HEK293 (cell line): ENCODE measurements at regions not wholly inside any gene's neighbourhood (a gene's known extent, or its start where the extent isn't known, plus 50 kb on each side); places are given as distances from the start of the nearest gene placed in this dataset.

Source experiments
- CTCF ChIA-PET: fragments of 350-600 bp; formaldehyde crosslinking; extraction: SDS; loops from one replicate; lab custom pipeline; 2021; ENCODE audit warnings: antibody characterized with exemption; lab: Yijun Ruan, JAX
- POLR2A ChIA-PET: fragments of 300-600 bp; formaldehyde crosslinking; extraction: SDS; loops from one replicate; lab custom pipeline; 2020; ENCODE audit warnings: antibody characterized with exemption, inconsistent platforms; lab: Yijun Ruan, JAX
- H3K27ac ChIP-seq: fragments of 200-500 bp; sonication (Bioruptor generic); 2 replicates; pipeline ENCODE4 v1.5.1; 2014; ENCODE audit warnings: low read depth, low read length, control low read depth, inconsistent platforms; ENCODE audit errors: extremely low read depth
- H3K36me3 ChIP-seq, 2 experiments: fragments of 200-500 bp in 1 of 2; sonication (Bioruptor generic) in 1 of 2; 1 replicate in 1 of 2; 2 replicates in 1 of 2; pipeline ENCODE4 v1.5.1; 2014 to 2017; ENCODE audit warnings: inconsistent platforms in 2 of 2, low read length in 2 of 2; ENCODE audit not compliant: control insufficient read depth in 2 of 2, insufficient read depth in 1 of 2
- H3K4me1 ChIP-seq: fragments of 200-500 bp; sonication (Bioruptor generic); 2 replicates; pipeline ENCODE4 v1.5.1; 2014; ENCODE audit warnings: mild to moderate bottlenecking, low read length, inconsistent platforms; ENCODE audit not compliant: control insufficient read depth, insufficient read depth
- H3K4me3 ChIP-seq: 2 replicates; pipeline ENCODE4 v1.5.1; 2011; ENCODE audit warnings: low read depth, mild to moderate bottlenecking, control low read depth, low read length, moderate library complexity
- H3K9me3 ChIP-seq: fragments of 200-500 bp; sonication (Bioruptor generic); 2 replicates; pipeline ENCODE4 v1.5.1; 2014; ENCODE audit warnings: low read depth, low read length, inconsistent platforms; ENCODE audit not compliant: control insufficient read depth, insufficient read depth
- ATF2 ChIP-seq: fragments of 450-650 bp; formaldehyde crosslinking; IDR thresholded peaks from 2 replicates; pipeline ENCODE4 v1.5.1; 2016; ENCODE audit warnings: missing biosample characterization, missing genetic modification characterization, low read depth
- CTCF ChIP-seq: fragments of 450-650 bp; formaldehyde crosslinking; IDR thresholded peaks from 2 replicates; pipeline ENCODE4 v1.5.1; 2016; ENCODE audit warnings: missing biosample characterization, missing genetic modification characterization
- HOXC10 ChIP-seq: sonication (generic); formaldehyde crosslinking; IDR thresholded peaks from 2 replicates; pipeline ENCODE4 v1.8.1; 2023; ENCODE audit warnings: mild to moderate bottlenecking, missing genetic modification reagents
- PRDM1 ChIP-seq: fragments of 450-650 bp; formaldehyde crosslinking; IDR thresholded peaks from 2 replicates; pipeline ENCODE4; 2016; ENCODE audit warnings: missing biosample characterization, missing genetic modification characterization
- SCRT2 ChIP-seq: fragments of 450-650 bp; formaldehyde crosslinking; IDR thresholded peaks from 2 replicates; pipeline ENCODE4 v1.5.1; 2016; ENCODE audit warnings: missing biosample characterization, missing genetic modification characterization
- SETDB1 ChIP-seq: IDR thresholded peaks from one replicate; pipeline ENCODE4 v1.6.1; 2017; ENCODE audit warnings: mild to moderate bottlenecking, low read length, moderate library complexity, mixed read lengths; ENCODE audit not compliant: insufficient read length
- ZBTB11 ChIP-seq: fragments of 450-650 bp; formaldehyde crosslinking; conservative IDR thresholded peaks from 2 replicates; pipeline ENCODE4 v1.5.1; 2016; ENCODE audit warnings: low read depth, missing biosample characterization, missing genetic modification characterization
- ZEB2 ChIP-seq: fragments of 450-650 bp; formaldehyde crosslinking; IDR thresholded peaks from 2 replicates; pipeline ENCODE4 v1.5.1; 2016; ENCODE audit warnings: missing biosample characterization, missing genetic modification characterization
- ZNF121 ChIP-seq: fragments of 450-650 bp; formaldehyde crosslinking; IDR thresholded peaks from 2 replicates; pipeline ENCODE4 v1.5.1; 2016; ENCODE audit warnings: missing biosample characterization, missing genetic modification characterization
- ZNF157 ChIP-seq: fragments of 450-650 bp; formaldehyde crosslinking; IDR thresholded peaks from 2 replicates; pipeline ENCODE4 v1.5.1; 2016; ENCODE audit warnings: missing biosample characterization, missing genetic modification characterization
- ZNF175 ChIP-seq: fragments of 450-650 bp; formaldehyde crosslinking; IDR thresholded peaks from 2 replicates; pipeline ENCODE4 v1.5.1; 2016; ENCODE audit warnings: missing biosample characterization, missing genetic modification characterization
- ZNF24 ChIP-seq: fragments of 450-650 bp; formaldehyde crosslinking; IDR thresholded peaks from 2 replicates; pipeline ENCODE4 v1.5.1; 2016; ENCODE audit warnings: missing biosample characterization, missing genetic modification characterization
- ZNF416 ChIP-seq: fragments of 450-650 bp; formaldehyde crosslinking; IDR thresholded peaks from 2 replicates; pipeline ENCODE4 v1.5.1; 2016; ENCODE audit warnings: missing biosample characterization, missing genetic modification characterization
- ZNF548 ChIP-seq: fragments of 450-650 bp; formaldehyde crosslinking; IDR thresholded peaks from 2 replicates; pipeline ENCODE4 v1.5.1; 2016; ENCODE audit warnings: missing biosample characterization, missing genetic modification characterization
- ZNF549 ChIP-seq: fragments of 450-650 bp; IDR thresholded peaks from 2 replicates; pipeline ENCODE4 v1.5.1; 2018; ENCODE audit warnings: missing biosample characterization, missing genetic modification characterization, mild to moderate bottlenecking, inconsistent platforms, moderate library complexity
- ZNF596 ChIP-seq: fragments of 450-650 bp; IDR thresholded peaks from 2 replicates; pipeline ENCODE4 v1.5.0; 2018; ENCODE audit warnings: missing biosample characterization, mild to moderate bottlenecking, missing genetic modification characterization, moderate library complexity
- ZNF610 ChIP-seq: fragments of 450-650 bp; formaldehyde crosslinking; IDR thresholded peaks from 2 replicates; pipeline ENCODE4 v1.5.1; 2016; ENCODE audit warnings: missing biosample characterization, missing genetic modification characterization, borderline replicate concordance
- ZNF658 ChIP-seq: fragments of 450-650 bp; formaldehyde crosslinking; IDR thresholded peaks from 2 replicates; pipeline ENCODE4; 2016; ENCODE audit warnings: missing biosample characterization, missing genetic modification characterization
- ZNF677 ChIP-seq: fragments of 450-650 bp; IDR thresholded peaks from 2 replicates; pipeline ENCODE4 v1.5.0; 2018; ENCODE audit warnings: missing biosample characterization, mild to moderate bottlenecking, missing genetic modification characterization, moderate library complexity
- ZNF792 ChIP-seq: fragments of 450-650 bp; formaldehyde crosslinking; IDR thresholded peaks from 2 replicates; pipeline ENCODE4 v1.5.1; 2016; ENCODE audit warnings: missing biosample characterization, missing genetic modification characterization
- ZXDB ChIP-seq: fragments of 450-650 bp; formaldehyde crosslinking; IDR thresholded peaks from 2 replicates; pipeline ENCODE4 v1.5.1; 2016; ENCODE audit warnings: missing biosample characterization, missing genetic modification characterization
- TF ChIP-seq, protein P1 (sequence below): fragments of 450-650 bp; formaldehyde crosslinking; IDR thresholded peaks from 2 replicates; pipeline ENCODE4 v1.5.1; 2016; ENCODE audit warnings: missing biosample characterization, missing genetic modification characterization
- TF ChIP-seq, protein P2 (sequence below): IDR thresholded peaks from 2 replicates; pipeline ENCODE4 v1.6.1; 2011; ENCODE audit warnings: mild to moderate bottlenecking, low read depth, low read length, borderline replicate concordance

DNA sequence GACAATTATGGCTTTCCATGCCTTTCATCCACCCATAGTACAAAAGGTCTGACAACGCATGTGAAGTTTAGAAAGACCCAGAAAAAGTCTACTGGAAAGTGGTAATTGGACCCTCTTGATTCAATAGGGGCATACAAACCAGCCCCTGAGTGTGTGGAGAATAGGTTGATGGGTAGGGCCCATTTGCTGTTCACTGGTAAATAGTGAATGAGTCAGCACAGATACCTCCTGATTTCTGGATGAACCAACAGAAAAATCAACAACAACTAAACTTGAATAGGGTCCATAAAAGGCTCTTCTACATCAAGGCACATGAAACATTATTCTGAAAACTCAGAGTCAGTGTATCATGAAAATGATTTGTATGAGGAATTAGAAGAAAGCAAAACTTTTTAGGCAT, 235.4 kb upstream of the SLC35B3 start:
- Histone ChIP-seq H3K4me3 (no peak overlapping the region), H3K36me3 (no peaks in the 10 kb centered on the region)
- CTCF ChIA-PET, result no interaction called here
- TF ChIP-seq ZEB2 (tag by site-specific recombination), result no peak
- no peak for TF ChIP-seq HOXC10 (CRISPR knock-in tag)
- TF ChIP-seq ZNF24, result no peak
- no peak for TF ChIP-seq SCRT2
- TF ChIP-seq, protein P1, sequence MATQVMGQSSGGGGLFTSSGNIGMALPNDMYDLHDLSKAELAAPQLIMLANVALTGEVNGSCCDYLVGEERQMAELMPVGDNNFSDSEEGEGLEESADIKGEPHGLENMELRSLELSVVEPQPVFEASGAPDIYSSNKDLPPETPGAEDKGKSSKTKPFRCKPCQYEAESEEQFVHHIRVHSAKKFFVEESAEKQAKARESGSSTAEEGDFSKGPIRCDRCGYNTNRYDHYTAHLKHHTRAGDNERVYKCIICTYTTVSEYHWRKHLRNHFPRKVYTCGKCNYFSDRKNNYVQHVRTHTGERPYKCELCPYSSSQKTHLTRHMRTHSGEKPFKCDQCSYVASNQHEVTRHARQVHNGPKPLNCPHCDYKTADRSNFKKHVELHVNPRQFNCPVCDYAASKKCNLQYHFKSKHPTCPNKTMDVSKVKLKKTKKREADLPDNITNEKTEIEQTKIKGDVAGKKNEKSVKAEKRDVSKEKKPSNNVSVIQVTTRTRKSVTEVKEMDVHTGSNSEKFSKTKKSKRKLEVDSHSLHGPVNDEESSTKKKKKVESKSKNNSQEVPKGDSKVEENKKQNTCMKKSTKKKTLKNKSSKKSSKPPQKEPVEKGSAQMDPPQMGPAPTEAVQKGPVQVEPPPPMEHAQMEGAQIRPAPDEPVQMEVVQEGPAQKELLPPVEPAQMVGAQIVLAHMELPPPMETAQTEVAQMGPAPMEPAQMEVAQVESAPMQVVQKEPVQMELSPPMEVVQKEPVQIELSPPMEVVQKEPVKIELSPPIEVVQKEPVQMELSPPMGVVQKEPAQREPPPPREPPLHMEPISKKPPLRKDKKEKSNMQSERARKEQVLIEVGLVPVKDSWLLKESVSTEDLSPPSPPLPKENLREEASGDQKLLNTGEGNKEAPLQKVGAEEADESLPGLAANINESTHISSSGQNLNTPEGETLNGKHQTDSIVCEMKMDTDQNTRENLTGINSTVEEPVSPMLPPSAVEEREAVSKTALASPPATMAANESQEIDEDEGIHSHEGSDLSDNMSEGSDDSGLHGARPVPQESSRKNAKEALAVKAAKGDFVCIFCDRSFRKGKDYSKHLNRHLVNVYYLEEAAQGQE (tag by site-specific recombination), result no peak
- no peak for TF ChIP-seq ZNF658
- TF ChIP-seq CTCF (tag by site-specific recombination), result no peak
- no peak for TF ChIP-seq ATF2 (tag by site-specific recombination)
- TF ChIP-seq, all 188 proteins: peak for 0
- H3K27ac ChIP-seq, result no peak overlapping the region
- H3K9me3 ChIP-seq, result no peaks in the 10 kb centered on the region
- POLR2A ChIA-PET, result no interaction called here
- H3K4me1 ChIP-seq, result no peaks in the 10 kb centered on the region

GRCh38 chr6:8664700-8665099, 229.4 kb upstream of the SLC35B3 start:
- Histone ChIP-seq H3K27ac (no peak overlapping the region), H3K4me3 (no peak overlapping the region), H3K9me3 (no peaks in the 10 kb centered on the region), H3K36me3 (no peaks in the 10 kb centered on the region), H3K4me1 (no peaks in the 10 kb centered on the region)
- no peak for TF ChIP-seq ZNF416 (tag by site-specific recombination)
- no peak for TF ChIP-seq PRDM1 (tag by site-specific recombination)
- TF ChIP-seq ZNF549 (tag by site-specific recombination), result no peak
- no peak for TF ChIP-seq SETDB1
- TF ChIP-seq ZNF175 (tag by site-specific recombination), result no peak
- no peak for TF ChIP-seq ZNF610 (tag by site-specific recombination)
- ChIA-PET CTCF (no interaction called here), POLR2A (no interaction called here)

GRCh38 chr6:8664070-8664469, 228.7 kb upstream of the SLC35B3 start:
- no peaks in the 10 kb centered on the region for H3K4me1 ChIP-seq
- CTCF ChIA-PET, result interaction anchor here (1.0 kb wide), 1 partner anchor 74 kb away, joined by 4 read pairs; no protein-coding TSS in a partner anchor
- no peak overlapping the region for H3K27ac ChIP-seq
- no peak overlapping the region for H3K4me3 ChIP-seq
- H3K36me3 ChIP-seq, result no peaks in the 10 kb centered on the region
- POLR2A ChIA-PET, result no interaction called here
- no peaks in the 10 kb centered on the region for H3K9me3 ChIP-seq
- no peak for TF ChIP-seq ZNF157 (tag by site-specific recombination)
- no peak for TF ChIP-seq ZNF548 (tag by site-specific recombination)
- TF ChIP-seq ZXDB (tag by site-specific recombination), result no peak
- TF ChIP-seq ZNF792 (tag by site-specific recombination), result no peak
- TF ChIP-seq, protein P2, sequence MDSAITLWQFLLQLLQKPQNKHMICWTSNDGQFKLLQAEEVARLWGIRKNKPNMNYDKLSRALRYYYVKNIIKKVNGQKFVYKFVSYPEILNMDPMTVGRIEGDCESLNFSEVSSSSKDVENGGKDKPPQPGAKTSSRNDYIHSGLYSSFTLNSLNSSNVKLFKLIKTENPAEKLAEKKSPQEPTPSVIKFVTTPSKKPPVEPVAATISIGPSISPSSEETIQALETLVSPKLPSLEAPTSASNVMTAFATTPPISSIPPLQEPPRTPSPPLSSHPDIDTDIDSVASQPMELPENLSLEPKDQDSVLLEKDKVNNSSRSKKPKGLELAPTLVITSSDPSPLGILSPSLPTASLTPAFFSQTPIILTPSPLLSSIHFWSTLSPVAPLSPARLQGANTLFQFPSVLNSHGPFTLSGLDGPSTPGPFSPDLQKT, result no peak
- TF ChIP-seq ZBTB11 (tag by site-specific recombination), result no peak
- TF ChIP-seq ZNF677 (tag by site-specific recombination), result no peak
- TF ChIP-seq ZNF596, result no peak
- no peak for TF ChIP-seq ZNF121 (tag by site-specific recombination)
